GM12878 (cell line): ENCODE measurements at regions not wholly inside any gene's neighbourhood (a gene's known extent, or its start where the extent isn't known, plus 50 kb on each side); places are given as distances from the start of the nearest gene placed in this dataset.

Experiments
- ATAC-seq: fragments of 200-7000 bp; cut with Tn5 transposase; 3 replicates; pipeline ENCODE4 v1.9.1; 2020; ENCODE audit warnings: mild to moderate bottlenecking, moderate library complexity
- BruUV-seq: library from RNA; stranded (reverse); fragments of 400-500 nt; replicated peaks from 2 replicates; lab custom pipeline; 2021; lab: Mats Ljungman, UMichigan
- CTCF ChIA-PET: fragments of 300-600 bp; sonication (Branson Sonifier 250); formaldehyde crosslinking; extraction: SDS; loops from one replicate; lab custom pipeline; 2021; ENCODE audit warnings: inconsistent platforms; lab: Yijun Ruan, JAX
- POLR2A ChIA-PET: fragments of 350-600 bp; formaldehyde crosslinking; extraction: SDS; loops from one replicate; lab custom pipeline; 2021; ENCODE audit warnings: inconsistent platforms; lab: Charles Lee
- RAD21 ChIA-PET: fragments of 300-600 bp; sonication (Branson Sonifier 250); formaldehyde crosslinking; loops from one replicate; lab custom pipeline; 2023; ENCODE audit warnings: antibody characterized with exemption; ENCODE audit not compliant: unreplicated experiment; lab: Charles Lee
- SMC1A ChIA-PET: fragments of 300-600 bp; sonication (Branson Sonifier 250); formaldehyde crosslinking; loops from one replicate; lab custom pipeline; 2023; ENCODE audit not compliant: unreplicated experiment, uncharacterized antibody; lab: Charles Lee
- DNase-seq: peaks from one replicate; pipeline ENCODE4 v3.0.0-alpha.2; 2011; ENCODE audit warnings: low read depth, low spot score
- FAIRE-seq: peaks from 3 replicates; lab custom pipeline; 2011; peaks lifted over from hg19 to GRCh38; lab: Jason Lieb, UNC
- H2AFZ ChIP-seq: 2 replicates; pipeline ENCODE4 v1.6.0; 2011; ENCODE audit warnings: low read depth, low read length, control low read depth; ENCODE audit not compliant: control insufficient read depth
- H3K27ac ChIP-seq: 2 replicates; pipeline ENCODE4 v1.5.1; 2011; ENCODE audit warnings: control low read depth; ENCODE audit not compliant: control insufficient read depth, insufficient read depth
- H3K27me3 ChIP-seq, 2 experiments: replicated peaks in 1 of 2; 2 replicates each; pipeline versions ENCODE4 v1.6.0 to v1.6.1; 2011; ENCODE audit warnings: low read length in 1 of 2; ENCODE audit not compliant: control insufficient read depth in 2 of 2, insufficient read depth in 2 of 2
- H3K36me3 ChIP-seq, 2 experiments: 2 replicates each; pipeline ENCODE4 v1.5.1; 2011; ENCODE audit warnings: low read length in 1 of 2; ENCODE audit not compliant: control insufficient read depth in 2 of 2, insufficient read depth in 2 of 2
- H3K4me1 ChIP-seq: 2 replicates; pipeline ENCODE4 v1.6.1; 2011; ENCODE audit warnings: mild to moderate bottlenecking, low read length, moderate library complexity, mixed read lengths; ENCODE audit not compliant: control insufficient read depth, insufficient read depth
- H3K4me2 ChIP-seq: 2 replicates; pipeline ENCODE4 v1.6.0; 2011; ENCODE audit warnings: control low read depth; ENCODE audit not compliant: control insufficient read depth, insufficient read depth
- H3K4me3 ChIP-seq: fragments of 200-600 bp; sonication (generic); 2 replicates; pipeline ENCODE4 v1.5.1; 2016
- H3K79me2 ChIP-seq: 2 replicates; pipeline ENCODE4 v1.6.0; 2011; ENCODE audit warnings: low read length; ENCODE audit not compliant: control insufficient read depth, insufficient read depth
- H3K9ac ChIP-seq: 2 replicates; pipeline ENCODE4 v1.8.0; 2011; ENCODE audit warnings: low read length, control low read depth, mixed read lengths; ENCODE audit not compliant: control insufficient read depth, insufficient read depth
- H3K9me3 ChIP-seq: replicated peaks from 3 replicates; pipeline ENCODE4 v1.5.1; 2011; ENCODE audit warnings: mild to moderate bottlenecking, low read length; ENCODE audit not compliant: control insufficient read depth, insufficient read depth
- H4K20me1 ChIP-seq: 2 replicates; pipeline ENCODE4 v1.6.0; 2011; ENCODE audit not compliant: control insufficient read depth, insufficient read depth
- GATAD2B ChIP-seq: fragments of 450-650 bp; conservative IDR thresholded peaks from 2 replicates; pipeline ENCODE4 v1.6.1; 2017; ENCODE audit warnings: low read depth, mild to moderate bottlenecking, moderate library complexity
- MYB ChIP-seq: fragments of 150-350 bp; IDR thresholded peaks from 2 replicates; pipeline ENCODE4 v1.6.1; 2014; ENCODE audit warnings: mild to moderate bottlenecking, low read depth, low read length, borderline replicate concordance
- PAX5 ChIP-seq: IDR thresholded peaks from 2 replicates; pipeline ENCODE4 v1.6.1; 2011; ENCODE audit warnings: low read depth, low read length, borderline replicate concordance
- SKIL ChIP-seq: fragments of 450-650 bp; IDR thresholded peaks from 2 replicates; pipeline ENCODE4 v1.6.1; 2017; ENCODE audit warnings: mild to moderate bottlenecking, low read depth, inconsistent platforms; ENCODE audit not compliant: poor library complexity, severe bottlenecking
- SP1 ChIP-seq: IDR thresholded peaks from one replicate; pipeline ENCODE4 v1.6.1; 2011; ENCODE audit warnings: low read depth, low read length
- TARDBP ChIP-seq: IDR thresholded peaks from 2 replicates; pipeline ENCODE4 v1.6.1; 2016; ENCODE audit warnings: borderline replicate concordance
- ZBTB33 ChIP-seq: fragments of 450-650 bp; IDR thresholded peaks from 2 replicates; pipeline ENCODE4 v1.6.1; 2017; ENCODE audit warnings: mild to moderate bottlenecking
- WGBS: methylation state at CpG from one replicate; pipeline ENCODE4 v1.1.6; 2016; ENCODE audit warnings: low lambda C conversion rate; ENCODE audit not compliant: insufficient replicate concordance, insufficient coverage; ENCODE audit errors: missing lambda C conversion rate; 5-methylcytosine and 5-hydroxymethylcytosine counted together
- in situ Hi-C: fragments of 300-500 bp; cut with MboI; formaldehyde crosslinking; loops from 9 replicates; pipeline ENCODE4 v1.14.3; 2018; ENCODE audit warnings: mixed read lengths
- intact Hi-C: fragments of 100-400 bp; cut with micrococcal nuclease; formaldehyde crosslinking; loops from one replicate; pipeline ENCODE4 v1.14.2; 2022; ENCODE audit not compliant: unreplicated experiment
- TF ChIP-seq, protein P1 (sequence below): IDR thresholded peaks from 2 replicates; pipeline ENCODE4 v1.6.1; 2011; ENCODE audit warnings: borderline replicate concordance, low read depth, mild to moderate bottlenecking, moderate library complexity, mixed read lengths, low read length; ENCODE audit not compliant: insufficient read depth; ENCODE audit errors: extremely low read length
- TF ChIP-seq, protein P2 (sequence below): IDR thresholded peaks from 2 replicates; pipeline ENCODE4 v1.6.1; 2011; ENCODE audit warnings: borderline replicate concordance, low read depth, mild to moderate bottlenecking, moderate library complexity, low read length; ENCODE audit not compliant: insufficient read depth, poor library complexity, severe bottlenecking

DNA sequence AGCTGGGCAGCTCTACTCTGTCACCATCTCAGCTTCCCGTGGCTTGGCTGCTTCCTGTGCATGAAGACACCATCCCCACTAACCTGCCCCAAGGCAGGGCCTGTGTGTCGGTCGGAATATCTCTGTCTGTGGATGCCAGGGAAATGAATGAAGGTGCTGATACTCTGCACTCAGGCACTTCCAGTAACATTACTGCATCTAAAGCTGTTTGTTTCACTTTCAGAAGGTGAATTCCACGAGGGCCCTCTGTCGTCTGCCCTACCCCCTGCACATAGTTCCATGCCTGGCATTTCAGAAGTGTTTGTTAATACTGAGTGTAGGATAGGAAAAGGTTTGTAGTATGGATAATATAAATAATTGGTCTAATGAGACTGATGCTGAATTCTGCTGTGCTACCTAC, 114.7 kb upstream of the GMDS start:
- POLR2A ChIA-PET: interaction anchor here (0.6 kb wide), 1 partner anchor 77 kb away, joined by 7 read pairs; no protein-coding TSS in a partner anchor
- no peak overlapping the region for H3K4me3 ChIP-seq
- WGBS: 73% methylated on average over 5 of the region's 5 CpGs
- CTCF ChIA-PET: interaction anchor here (1.0 to 2.1 kb wide), 2 partner anchors 151 to 315 kb away, joined by 3 to 7 read pairs; no protein-coding TSS in a partner anchor
- H3K9ac ChIP-seq: no peak overlapping the region
- no peaks in the 10 kb centered on the region for H3K79me2 ChIP-seq
- ATAC-seq (no peak), DNase-seq (no peak)
- no peaks in the 10 kb centered on the region for H3K27me3 ChIP-seq
- SMC1A ChIA-PET: interaction anchor here (2.9 kb wide), 1 partner anchor 151 kb away, joined by 14 read pairs; no protein-coding TSS in a partner anchor
- no peaks in the 10 kb centered on the region for H3K36me3 ChIP-seq
- TF ChIP-seq SKIL: no peak
- TF ChIP-seq, all 136 proteins: peak for 0
- FAIRE-seq: no peak
- Histone ChIP-seq H2AFZ (no peak overlapping the region), H3K4me1 (no peaks in the 10 kb centered on the region), H3K27ac (no peak overlapping the region), H3K9me3 (no peaks in the 10 kb centered on the region), H4K20me1 (no peaks in the 10 kb centered on the region), H3K4me2 (no peak overlapping the region)
- no TSS peak for BruUV-seq
- in situ Hi-C loops (no loop called here), intact Hi-C loops (no loop called here)
- RAD21 ChIA-PET: no interaction called here

DNA sequence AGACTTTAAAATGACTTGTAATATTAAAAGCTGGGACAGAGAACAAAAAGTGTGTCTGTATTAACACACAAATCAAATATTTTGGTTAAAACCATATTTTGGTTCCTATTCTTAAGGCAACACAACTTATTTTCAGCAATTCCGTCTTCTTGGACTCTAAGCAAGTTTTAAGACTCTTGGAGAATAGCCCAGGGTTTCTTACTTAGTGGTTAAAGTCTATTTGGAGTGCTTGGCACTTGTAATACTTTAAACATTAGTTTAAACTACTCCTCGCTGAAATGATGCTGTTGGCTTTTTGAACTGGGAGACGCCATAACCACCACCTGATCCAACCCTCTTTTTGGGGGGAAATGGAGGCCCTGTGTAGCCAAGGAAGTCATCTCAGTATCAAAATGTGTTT, 109.7 kb upstream of the GMDS start:
- ATAC-seq (no peak), DNase-seq (no peak), FAIRE-seq (no peak)
- no peak overlapping the region for H3K4me2 ChIP-seq
- no peaks in the 10 kb centered on the region for H3K27me3 ChIP-seq
- H2AFZ ChIP-seq: no peak overlapping the region
- no peak overlapping the region for H3K27ac ChIP-seq
- POLR2A ChIA-PET: no interaction called here
- WGBS: 61% methylated on average over 3 of the region's 3 CpGs
- SMC1A ChIA-PET: interaction anchor here (1.4 to 2.4 kb wide), 4 partner anchors 93 to 257 kb away, joined by 5 to 56 read pairs (median 8); no protein-coding TSS in a partner anchor
- no peak overlapping the region for H3K9ac ChIP-seq
- H4K20me1 ChIP-seq: no peaks in the 10 kb centered on the region
- no peaks in the 10 kb centered on the region for H3K79me2 ChIP-seq
- H3K9me3 ChIP-seq: no peaks in the 10 kb centered on the region
- RAD21 ChIA-PET: interaction anchor here (0.8 to 2.1 kb wide), 2 partner anchors 146 to 161 kb away, joined by 3 to 74 read pairs; no protein-coding TSS in a partner anchor
- CTCF ChIA-PET: interaction anchor here (0.7 to 6.8 kb wide), 8 partner anchors 8 to 758 kb away, joined by 3 to 177 read pairs (median 8); no protein-coding TSS in a partner anchor
- no peaks in the 10 kb centered on the region for H3K4me1 ChIP-seq
- no peaks in the 10 kb centered on the region for H3K36me3 ChIP-seq
- H3K4me3 ChIP-seq: no peak overlapping the region
- intact Hi-C loops: loop anchor here (2.0 kb wide), 2 partner anchors 750 to 758 kb away; no protein-coding TSS in a partner anchor
- in situ Hi-C loops: loop anchor here (10.0 kb wide), 1 partner anchor 250 kb away; no protein-coding TSS in a partner anchor
- no TSS peak for BruUV-seq
- TF ChIP-seq MYB (no peak), TARDBP (no peak), ZBTB33 (no peak), SP1 (no peak), GATAD2B (no peak), PAX5 (no peak)
- TF ChIP-seq, protein P1, sequence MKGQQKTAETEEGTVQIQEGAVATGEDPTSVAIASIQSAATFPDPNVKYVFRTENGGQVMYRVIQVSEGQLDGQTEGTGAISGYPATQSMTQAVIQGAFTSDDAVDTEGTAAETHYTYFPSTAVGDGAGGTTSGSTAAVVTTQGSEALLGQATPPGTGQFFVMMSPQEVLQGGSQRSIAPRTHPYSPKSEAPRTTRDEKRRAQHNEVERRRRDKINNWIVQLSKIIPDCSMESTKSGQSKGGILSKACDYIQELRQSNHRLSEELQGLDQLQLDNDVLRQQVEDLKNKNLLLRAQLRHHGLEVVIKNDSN: no peak
- TF ChIP-seq, protein P2, sequence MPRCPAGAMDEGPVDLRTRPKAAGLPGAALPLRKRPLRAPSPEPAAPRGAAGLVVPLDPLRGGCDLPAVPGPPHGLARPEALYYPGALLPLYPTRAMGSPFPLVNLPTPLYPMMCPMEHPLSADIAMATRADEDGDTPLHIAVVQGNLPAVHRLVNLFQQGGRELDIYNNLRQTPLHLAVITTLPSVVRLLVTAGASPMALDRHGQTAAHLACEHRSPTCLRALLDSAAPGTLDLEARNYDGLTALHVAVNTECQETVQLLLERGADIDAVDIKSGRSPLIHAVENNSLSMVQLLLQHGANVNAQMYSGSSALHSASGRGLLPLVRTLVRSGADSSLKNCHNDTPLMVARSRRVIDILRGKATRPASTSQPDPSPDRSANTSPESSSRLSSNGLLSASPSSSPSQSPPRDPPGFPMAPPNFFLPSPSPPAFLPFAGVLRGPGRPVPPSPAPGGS: no peak
